ENCODE measurements at regions not wholly inside any gene's neighbourhood (a gene's known extent, or its start where the extent isn't known, plus 50 kb on each side); places are given as distances from the start of the nearest gene placed in this dataset.

GRCh38 chr7:41758321-41758720, 55.4 kb upstream of the INHBA start:
- Histone ChIP-seq H3K9me2 (ENCODE audit: insufficient read depth) (no peaks in the 10 kb centered on the region), H2AFZ (ENCODE audit: low read depth, low read length, poor library complexity, severe bottlenecking) (no peak overlapping the region), H3K27ac (ENCODE audit: low read depth, low read length) (no peak overlapping the region), H3K4me2 (ENCODE audit: low read length) (no peak overlapping the region), H3K9ac (ENCODE audit: low read length) (no peak overlapping the region), H3K36me3 (ENCODE audit: control insufficient read depth in 1 of 2, insufficient read depth in 2 of 2, low read length in 2 of 2) (no peaks in the 10 kb centered on the region), H3K27me3 (ENCODE audit: insufficient read depth, low read length) (no peaks in the 10 kb centered on the region), H3K4me3 (replicated peaks in 1 of 2; ENCODE audit: low read depth in 1 of 2, low read length in 2 of 2) (no peak overlapping the region), H3K4me1 (ENCODE audit: control insufficient read depth in 1 of 2, insufficient read depth in 2 of 2, low read length in 2 of 2) (no peaks in the 10 kb centered on the region), H3K9me3 (ENCODE audit: control insufficient read depth in 1 of 2, insufficient read depth in 1 of 2, low read depth in 1 of 2, low read length in 2 of 2) (0 out of 4 replicates have a peak, but pooled peaks cover 0 to 4% of the 10 kb centered on the region in 2 experiments), H3K79me2 (ENCODE audit: insufficient read depth, low read length) (no peaks in the 10 kb centered on the region), H4K20me1 (ENCODE audit: insufficient read depth) (no peaks in the 10 kb centered on the region)
- TF ChIP-seq CBX3 (IDR thresholded peaks at IDR 0.05; ENCODE audit: low read depth) (no peak), SIN3A (IDR thresholded peaks at IDR 0.05; ENCODE audit: low read depth) (no peak), POLR2A (IDR thresholded peaks at IDR 0.05; ENCODE audit: borderline replicate concordance, extremely low read depth, insufficient read depth, insufficient read length) (no peak), YY1 (IDR thresholded peaks at IDR 0.05; ENCODE audit: extremely low read depth, insufficient replicate concordance, low read depth, low read length) (no peak), JUND (IDR thresholded peaks at IDR 0.05) (no peak), MAX (IDR thresholded peaks at IDR 0.05) (no peak), POLR2AphosphoS5 (IDR thresholded peaks at IDR 0.05; ENCODE audit: low read depth, low read length) (no peak), EZH2phosphoT487 (IDR thresholded peaks at IDR 0.05; ENCODE audit: borderline replicate concordance) (no peak), ELF1 (IDR thresholded peaks at IDR 0.05; ENCODE audit: borderline replicate concordance, low read depth) (no peak), ZFX (IDR thresholded peaks at IDR 0.05) (no peak), EGR1 (IDR thresholded peaks at IDR 0.05; ENCODE audit: low read depth) (no peak), SRF (IDR thresholded peaks at IDR 0.05; ENCODE audit: low read depth) (no peak)
- TF ChIP-seq, protein P1, sequence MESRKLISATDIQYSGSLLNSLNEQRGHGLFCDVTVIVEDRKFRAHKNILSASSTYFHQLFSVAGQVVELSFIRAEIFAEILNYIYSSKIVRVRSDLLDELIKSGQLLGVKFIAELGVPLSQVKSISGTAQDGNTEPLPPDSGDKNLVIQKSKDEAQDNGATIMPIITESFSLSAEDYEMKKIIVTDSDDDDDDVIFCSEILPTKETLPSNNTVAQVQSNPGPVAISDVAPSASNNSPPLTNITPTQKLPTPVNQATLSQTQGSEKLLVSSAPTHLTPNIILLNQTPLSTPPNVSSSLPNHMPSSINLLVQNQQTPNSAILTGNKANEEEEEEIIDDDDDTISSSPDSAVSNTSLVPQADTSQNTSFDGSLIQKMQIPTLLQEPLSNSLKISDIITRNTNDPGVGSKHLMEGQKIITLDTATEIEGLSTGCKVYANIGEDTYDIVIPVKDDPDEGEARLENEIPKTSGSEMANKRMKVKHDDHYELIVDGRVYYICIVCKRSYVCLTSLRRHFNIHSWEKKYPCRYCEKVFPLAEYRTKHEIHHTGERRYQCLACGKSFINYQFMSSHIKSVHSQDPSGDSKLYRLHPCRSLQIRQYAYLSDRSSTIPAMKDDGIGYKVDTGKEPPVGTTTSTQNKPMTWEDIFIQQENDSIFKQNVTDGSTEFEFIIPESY (IDR thresholded peaks at IDR 0.05; ENCODE audit: extremely low read depth, insufficient replicate concordance, low read length): no peak
- TF ChIP-seq, protein P2, sequence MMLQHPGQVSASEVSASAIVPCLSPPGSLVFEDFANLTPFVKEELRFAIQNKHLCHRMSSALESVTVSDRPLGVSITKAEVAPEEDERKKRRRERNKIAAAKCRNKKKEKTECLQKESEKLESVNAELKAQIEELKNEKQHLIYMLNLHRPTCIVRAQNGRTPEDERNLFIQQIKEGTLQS (IDR thresholded peaks at IDR 0.05): no peak
- TF ChIP-seq, protein P3, sequence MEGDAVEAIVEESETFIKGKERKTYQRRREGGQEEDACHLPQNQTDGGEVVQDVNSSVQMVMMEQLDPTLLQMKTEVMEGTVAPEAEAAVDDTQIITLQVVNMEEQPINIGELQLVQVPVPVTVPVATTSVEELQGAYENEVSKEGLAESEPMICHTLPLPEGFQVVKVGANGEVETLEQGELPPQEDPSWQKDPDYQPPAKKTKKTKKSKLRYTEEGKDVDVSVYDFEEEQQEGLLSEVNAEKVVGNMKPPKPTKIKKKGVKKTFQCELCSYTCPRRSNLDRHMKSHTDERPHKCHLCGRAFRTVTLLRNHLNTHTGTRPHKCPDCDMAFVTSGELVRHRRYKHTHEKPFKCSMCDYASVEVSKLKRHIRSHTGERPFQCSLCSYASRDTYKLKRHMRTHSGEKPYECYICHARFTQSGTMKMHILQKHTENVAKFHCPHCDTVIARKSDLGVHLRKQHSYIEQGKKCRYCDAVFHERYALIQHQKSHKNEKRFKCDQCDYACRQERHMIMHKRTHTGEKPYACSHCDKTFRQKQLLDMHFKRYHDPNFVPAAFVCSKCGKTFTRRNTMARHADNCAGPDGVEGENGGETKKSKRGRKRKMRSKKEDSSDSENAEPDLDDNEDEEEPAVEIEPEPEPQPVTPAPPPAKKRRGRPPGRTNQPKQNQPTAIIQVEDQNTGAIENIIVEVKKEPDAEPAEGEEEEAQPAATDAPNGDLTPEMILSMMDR (IDR thresholded peaks at IDR 0.05 in 2 of 3, conservative IDR thresholded peaks at IDR 0.05 in 1 of 3; ENCODE audit: borderline replicate concordance in 1 of 3, insufficient read depth in 1 of 3, low read depth in 2 of 3, low read length in 2 of 3): no peak
- ChIA-PET CTCF (no interaction called here), POLR2A (no interaction called here), RAD21 (ENCODE audit: low non-redundant PET in 1 of 2, low total read pairs in 2 of 2, uncharacterized antibody in 2 of 2, unreplicated experiment in 2 of 2) (no interaction called here)
- ATAC-seq (no peak), DNase-seq (ENCODE audit: low read depth, low spot score) (no peak)
- intact Hi-C loops (cut with micrococcal nuclease): loop anchor here (10.0 kb wide), 1 partner anchor 56 kb away; no protein-coding TSS in a partner anchor
- BruUV-seq (replicated peaks): no TSS peak
